Lower leg skin (tissue), 4 donors: ENCODE measurements at regions not wholly inside any gene's neighbourhood (a gene's known extent, or its start where the extent isn't known, plus 50 kb on each side); places are given as distances from the start of the nearest gene placed in this dataset.
"Not testable (repeated sequence)": the region's sequence is repeated elsewhere in the genome, so short reads cannot be mapped to it uniquely, and the experiment has no call there.

Experiments used
- DNase-seq, 2 donors: peaks; one replicate each; pipeline ENCODE4 v3.0.0-alpha.2; 2019; ENCODE audit warnings: low spot score in 2 of 2
- H3K4me3 ChIP-seq: fragments of 200-600 bp; sonication (generic); 2 replicates; pipeline ENCODE4 v1.5.1; 2017; ENCODE audit warnings: mild to moderate bottlenecking, low read depth; ENCODE audit not compliant: poor library complexity, severe bottlenecking
- POLR2A ChIP-seq, 2 donors: fragments of 450-650 bp; IDR thresholded peaks; one replicate each; pipeline ENCODE4 v1.6.1; 2016 to 2017; ENCODE audit warnings: antibody characterized with exemption in 2 of 2, mild to moderate bottlenecking in 1 of 2, moderate library complexity in 1 of 2
- WGBS, 2 donors: methylation state at CpG; one replicate each; pipeline ENCODE4 v1.1.5; 2018; 5-methylcytosine and 5-hydroxymethylcytosine counted together
- intact Hi-C: fragments of 100-400 bp; cut with DNase I; formaldehyde crosslinking; loops from one replicate; pipeline ENCODE4 v1.15.0; 2023; ENCODE audit warnings: low total_unique reads
- TF ChIP-seq, protein P1 (sequence below), 3 donors: fragments of 450-650 bp; IDR thresholded peaks; one replicate each; pipeline ENCODE4 v1.5.1; 2016; ENCODE audit warnings: antibody characterized with exemption in 3 of 3, mild to moderate bottlenecking in 3 of 3, moderate library complexity in 2 of 3

DNA sequence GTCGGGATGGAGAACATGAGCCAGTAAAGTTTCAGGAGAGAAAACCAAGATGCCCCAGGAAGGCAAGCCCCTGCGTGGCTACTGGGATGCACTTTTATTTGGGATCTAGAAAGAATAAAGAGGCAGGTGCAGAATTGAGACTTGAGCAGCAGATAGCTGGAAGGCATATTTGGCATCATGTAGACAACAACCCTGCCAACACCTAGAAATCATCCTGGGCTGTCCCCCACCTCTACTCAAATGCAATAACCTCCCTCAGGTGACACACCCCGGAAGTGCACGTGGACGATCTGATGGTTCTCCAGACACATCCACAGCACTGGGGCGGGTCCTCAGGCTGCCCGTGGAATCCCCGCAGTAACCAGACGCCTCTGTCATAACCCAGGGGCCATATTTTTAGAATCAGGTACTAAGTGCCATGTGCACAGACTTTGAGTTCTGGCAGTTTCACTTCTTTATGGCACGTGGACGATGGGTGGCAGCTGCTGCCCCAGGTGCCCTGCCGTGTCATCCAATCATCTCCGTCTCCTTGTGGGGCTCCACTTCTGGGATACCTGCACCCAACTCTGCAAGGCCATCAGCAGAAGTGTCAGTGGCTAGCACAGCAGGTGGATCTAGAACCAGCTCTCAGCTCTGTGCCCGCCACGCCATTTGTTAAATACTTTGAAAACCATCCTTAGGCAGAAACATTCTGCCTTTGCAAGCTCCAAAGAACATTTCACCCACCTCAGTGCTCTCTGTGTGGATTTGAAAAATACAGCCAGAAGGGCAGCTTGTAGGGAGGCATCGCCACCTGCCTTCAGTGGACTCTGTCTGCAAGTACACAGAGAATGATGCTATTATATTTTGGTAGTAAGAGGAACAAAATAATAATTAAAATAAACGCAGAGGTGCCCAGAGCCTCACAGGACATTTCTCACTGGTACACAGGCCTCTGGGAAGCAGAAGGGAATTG lies 771.7 kb upstream of the TMEM132C start:
- WGBS, 2 donors: 74 to 79% methylated on average over 13 to 17 of the region's 17 CpGs
- intact Hi-C loops: no loop called here

DNA sequence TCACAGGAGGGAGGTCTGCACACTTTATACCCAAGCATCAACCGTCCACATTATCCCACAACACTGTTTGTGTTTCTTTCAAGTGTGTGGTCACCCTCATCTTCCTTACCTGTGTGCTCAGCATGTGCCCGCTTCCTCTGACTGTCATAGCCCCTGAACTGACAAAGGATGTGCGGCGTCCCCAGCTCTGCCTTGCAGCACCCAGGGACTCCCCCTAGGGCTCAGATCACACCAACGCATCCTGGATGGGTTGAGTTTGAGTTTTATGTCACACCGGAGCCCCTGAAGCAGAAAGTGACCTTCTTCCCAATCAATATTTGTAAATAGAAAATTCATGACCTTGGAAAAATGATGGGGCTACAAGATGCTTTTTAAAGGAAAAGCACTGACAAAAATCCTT lies 770.7 kb upstream of the TMEM132C start:
- intact Hi-C loops: no loop called here
- H3K4me3 ChIP-seq: no peak overlapping the region
- no peak for TF ChIP-seq POLR2A (IDR thresholded peaks at IDR 0.05)
- TF ChIP-seq, protein P1, sequence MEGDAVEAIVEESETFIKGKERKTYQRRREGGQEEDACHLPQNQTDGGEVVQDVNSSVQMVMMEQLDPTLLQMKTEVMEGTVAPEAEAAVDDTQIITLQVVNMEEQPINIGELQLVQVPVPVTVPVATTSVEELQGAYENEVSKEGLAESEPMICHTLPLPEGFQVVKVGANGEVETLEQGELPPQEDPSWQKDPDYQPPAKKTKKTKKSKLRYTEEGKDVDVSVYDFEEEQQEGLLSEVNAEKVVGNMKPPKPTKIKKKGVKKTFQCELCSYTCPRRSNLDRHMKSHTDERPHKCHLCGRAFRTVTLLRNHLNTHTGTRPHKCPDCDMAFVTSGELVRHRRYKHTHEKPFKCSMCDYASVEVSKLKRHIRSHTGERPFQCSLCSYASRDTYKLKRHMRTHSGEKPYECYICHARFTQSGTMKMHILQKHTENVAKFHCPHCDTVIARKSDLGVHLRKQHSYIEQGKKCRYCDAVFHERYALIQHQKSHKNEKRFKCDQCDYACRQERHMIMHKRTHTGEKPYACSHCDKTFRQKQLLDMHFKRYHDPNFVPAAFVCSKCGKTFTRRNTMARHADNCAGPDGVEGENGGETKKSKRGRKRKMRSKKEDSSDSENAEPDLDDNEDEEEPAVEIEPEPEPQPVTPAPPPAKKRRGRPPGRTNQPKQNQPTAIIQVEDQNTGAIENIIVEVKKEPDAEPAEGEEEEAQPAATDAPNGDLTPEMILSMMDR (IDR thresholded peaks at IDR 0.05): no peak
- DNase-seq: no peak
- WGBS, 2 donors: 58 to 75% methylated on average over 6 of the region's 6 CpGs

More for the DNA sequence above, 771.7 kb upstream of the TMEM132C start:
- TF ChIP-seq, protein P1 (IDR thresholded peaks at IDR 0.05): no peak
- TF ChIP-seq POLR2A (IDR thresholded peaks at IDR 0.05): no peak
- no peak for DNase-seq
- no peak overlapping the region for H3K4me3 ChIP-seq

DNA sequence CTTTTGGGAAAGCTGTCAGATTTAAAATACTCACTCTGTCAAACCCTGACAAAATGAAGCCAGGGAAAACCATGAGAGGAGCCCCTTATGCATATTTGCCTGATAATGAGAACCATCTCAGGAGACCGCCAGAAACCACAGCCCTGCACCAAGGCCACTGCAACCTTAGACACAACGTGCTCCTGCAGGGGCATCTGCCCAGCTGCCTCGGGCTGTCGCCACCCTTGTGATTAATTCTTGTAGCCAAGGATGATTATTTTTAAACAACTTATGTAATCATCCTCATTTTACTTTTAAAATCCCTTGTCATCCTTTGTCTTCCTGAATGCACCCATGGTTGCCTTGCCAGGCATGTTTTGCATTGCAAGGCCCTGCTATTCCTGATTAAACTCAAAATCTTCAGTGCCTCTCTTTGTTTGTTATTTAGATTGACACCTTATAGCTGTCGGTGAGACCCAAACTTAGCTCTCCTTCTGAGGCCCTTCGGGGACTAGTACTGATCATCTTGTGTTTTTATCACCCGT lies 766.4 kb upstream of the TMEM132C start:
- WGBS, 2 donors: 64 to 69% methylated on average over 7 of the region's 7 CpGs
- no peak for DNase-seq
- intact Hi-C loops: no loop called here
- TF ChIP-seq, protein P1 (IDR thresholded peaks at IDR 0.05): no peak
- TF ChIP-seq POLR2A (IDR thresholded peaks at IDR 0.05): no peak
- no peak overlapping the region for H3K4me3 ChIP-seq

DNA sequence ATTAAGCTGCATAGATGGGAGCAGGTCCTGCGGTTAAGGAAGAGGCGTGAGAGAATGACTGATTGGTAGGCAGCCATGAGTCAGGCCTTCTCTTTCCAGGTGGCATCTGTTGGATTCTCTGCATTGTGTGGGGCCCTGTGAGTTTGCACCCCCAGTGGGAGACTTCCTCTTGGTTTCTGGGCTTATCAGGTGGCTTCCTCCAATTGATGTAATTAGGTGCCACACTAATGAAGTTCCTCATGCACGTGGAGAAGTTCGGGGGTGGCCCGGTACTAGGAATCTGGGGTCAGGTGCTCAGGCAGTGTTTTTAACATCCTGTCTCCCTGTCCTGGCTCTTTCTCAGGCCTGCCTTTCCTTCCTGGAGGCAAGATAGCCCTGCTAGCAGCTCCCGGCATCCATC lies 765.1 kb upstream of the TMEM132C start:
- intact Hi-C loops: no loop called here
- 87 to 91% methylated on average over 6 of the region's 6 CpGs for WGBS, 2 donors
- TF ChIP-seq, protein P1 (IDR thresholded peaks at IDR 0.05): no peak
- TF ChIP-seq POLR2A (IDR thresholded peaks at IDR 0.05): no peak

DNA sequence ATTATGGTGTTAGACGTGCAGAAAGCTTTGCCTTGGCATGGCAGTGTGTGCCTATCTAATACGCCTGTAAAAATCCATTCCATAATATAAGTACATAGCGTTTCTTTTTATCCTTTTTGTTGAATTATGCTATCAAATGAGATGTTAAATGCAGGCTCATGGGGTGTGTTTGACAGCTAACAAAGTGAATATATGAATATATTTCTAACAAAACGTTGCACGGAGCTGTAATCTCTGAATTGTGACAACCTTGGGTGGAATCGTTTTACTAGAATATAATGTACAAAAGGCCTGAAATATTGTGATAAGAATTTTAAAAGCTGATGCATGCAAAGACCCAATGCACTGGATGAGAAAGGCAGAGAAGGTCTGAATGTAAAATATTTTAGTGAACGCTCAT lies 763.7 kb upstream of the TMEM132C start:
- 88 to 91% methylated on average over 7 of the region's 7 CpGs for WGBS, 2 donors
- no peak for TF ChIP-seq POLR2A (IDR thresholded peaks at IDR 0.05)
- TF ChIP-seq, protein P1 (IDR thresholded peaks at IDR 0.05): no peak
- DNase-seq: no peak
- intact Hi-C loops: no loop called here
- no peak overlapping the region for H3K4me3 ChIP-seq

More for the DNA sequence above, 765.1 kb upstream of the TMEM132C start:
- H3K4me3 ChIP-seq: no peak overlapping the region
- DNase-seq: no peak

DNA sequence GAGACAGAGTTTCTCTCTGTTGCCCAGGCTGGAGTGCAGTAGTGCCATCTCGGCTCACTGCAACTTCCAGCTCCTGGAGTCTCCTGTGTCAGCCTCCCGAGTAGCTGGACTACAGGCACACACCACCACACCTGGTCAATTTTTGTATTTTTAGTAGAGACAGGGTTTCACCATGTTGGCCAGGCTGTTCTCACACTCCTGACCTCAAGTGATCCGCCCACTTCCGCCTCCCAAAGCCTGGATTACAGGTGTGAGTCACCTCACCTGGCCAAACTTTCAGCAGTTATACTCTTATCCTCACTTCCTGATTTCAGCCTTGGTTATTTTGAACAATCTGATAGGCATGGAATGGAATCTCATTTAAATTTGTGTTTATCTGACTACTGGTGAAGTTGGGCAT lies 763.0 kb upstream of the TMEM132C start:
- DNase-seq, intact Hi-C loops, H3K4me3 ChIP-seq: not testable (repeated sequence)
- 76 to 81% methylated on average over 4 of the region's 4 CpGs for WGBS, 2 donors
